ENCODE measurements at regions not wholly inside any gene's neighbourhood (a gene's known extent, or its start where the extent isn't known, plus 50 kb on each side); places are given as distances from the start of the nearest gene placed in this dataset.

- no TSS peak for BruUV-seq (replicated peaks)
- POLR2A ChIA-PET = no interaction called here
- H3K27me3 ChIP-seq (replicated peaks; ENCODE audit: control insufficient read depth, insufficient read depth, low read length) = no peaks in the 10 kb centered on the region
- H3K9me3 Mint-ChIP-seq (ENCODE audit: unreplicated experiment) = peaks cover 3% of the 10 kb centered on the region
- intact Hi-C loops (cut with micrococcal nuclease; ENCODE audit: unreplicated experiment) = no loop called here
- no peaks in the 10 kb centered on the region for H3K4me1 Mint-ChIP-seq (ENCODE audit: low read depth, unreplicated experiment)
- no peaks in the 10 kb centered on the region for H3K36me3 Mint-ChIP-seq (ENCODE audit: insufficient read depth, unreplicated experiment)
- no peak overlapping the region for H3K27ac Mint-ChIP-seq (ENCODE audit: unreplicated experiment)
- no peak for TF ChIP-seq CTCF (IDR thresholded peaks at IDR 0.05; ENCODE audit: insufficient read depth in 1 of 2, low read depth in 1 of 2, low read length in 1 of 2, severe bottlenecking in 1 of 2, unreplicated experiment in 1 of 2)
- no peak for DNase-seq
- no peak overlapping the region for H3K4me3 ChIP-seq (ENCODE audit: low read depth, low read length)
- no peaks in the 10 kb centered on the region for H3K27me3 Mint-ChIP-seq (ENCODE audit: insufficient read depth, unreplicated experiment)
- H3K4me1 ChIP-seq = peaks cover 11% of the 10 kb centered on the region
- no peak overlapping the region for H3K4me3 Mint-ChIP-seq (ENCODE audit: unreplicated experiment)
- no peaks in the 10 kb centered on the region for H3K9me3 ChIP-seq
- no peaks in the 10 kb centered on the region for H3K36me3 ChIP-seq (ENCODE audit: control insufficient read depth, insufficient read depth, low read length)
- CTCF ChIA-PET = no interaction called here
Measured at GRCh38 chr2:193276988-193277387, 1082.3 kb upstream of the TMEFF2 start.

- H3K4me3 Mint-ChIP-seq (ENCODE audit: unreplicated experiment) = no peak overlapping the region
- peaks cover 7% of the 10 kb centered on the region for H3K9me3 Mint-ChIP-seq (ENCODE audit: unreplicated experiment)
- no peak for DNase-seq
- CTCF ChIA-PET = no interaction called here
- POLR2A ChIA-PET = no interaction called here
- H3K36me3 Mint-ChIP-seq (ENCODE audit: insufficient read depth, unreplicated experiment) = no peaks in the 10 kb centered on the region
- no peaks in the 10 kb centered on the region for H3K27me3 Mint-ChIP-seq (ENCODE audit: insufficient read depth, unreplicated experiment)
- H3K4me1 Mint-ChIP-seq (ENCODE audit: low read depth, unreplicated experiment) = no peaks in the 10 kb centered on the region
- intact Hi-C loops (cut with micrococcal nuclease; ENCODE audit: unreplicated experiment) = no loop called here
- TF ChIP-seq CTCF (IDR thresholded peaks at IDR 0.05; ENCODE audit: insufficient read depth in 1 of 2, low read depth in 1 of 2, low read length in 1 of 2, severe bottlenecking in 1 of 2, unreplicated experiment in 1 of 2) = no peak
- Histone ChIP-seq H3K27me3 (replicated peaks; ENCODE audit: control insufficient read depth, insufficient read depth, low read length) (no peaks in the 10 kb centered on the region), H3K4me1 (peaks cover 11% of the 10 kb centered on the region), H3K9me3 (no peaks in the 10 kb centered on the region), H3K4me3 (ENCODE audit: low read depth, low read length) (no peak overlapping the region), H3K36me3 (ENCODE audit: control insufficient read depth, insufficient read depth, low read length) (no peaks in the 10 kb centered on the region)
- H3K27ac Mint-ChIP-seq (ENCODE audit: unreplicated experiment) = no peak overlapping the region
- no TSS peak for BruUV-seq (replicated peaks)
Measured at GRCh38 chr2:193276560-193276959, 1081.8 kb upstream of the TMEFF2 start.

GRCh38 chr2:193276069-193276468, 1081.3 kb upstream of the TMEFF2 start:
- ChIA-PET CTCF (no interaction called here), POLR2A (no interaction called here)
- TF ChIP-seq CTCF (IDR thresholded peaks at IDR 0.05; ENCODE audit: insufficient read depth in 1 of 2, low read depth in 1 of 2, low read length in 1 of 2, severe bottlenecking in 1 of 2, unreplicated experiment in 1 of 2) = no peak
- H3K4me3 ChIP-seq (ENCODE audit: low read depth, low read length) = no peak overlapping the region
- intact Hi-C loops (cut with micrococcal nuclease; ENCODE audit: unreplicated experiment) = no loop called here
- H3K27ac Mint-ChIP-seq (ENCODE audit: unreplicated experiment) = no peak overlapping the region
- peaks cover 11% of the 10 kb centered on the region for H3K4me1 ChIP-seq
- no peak for DNase-seq
- no peaks in the 10 kb centered on the region for H3K9me3 ChIP-seq
- no peaks in the 10 kb centered on the region for H3K36me3 ChIP-seq (ENCODE audit: control insufficient read depth, insufficient read depth, low read length)
- no peaks in the 10 kb centered on the region for H3K4me1 Mint-ChIP-seq (ENCODE audit: low read depth, unreplicated experiment)
- no peaks in the 10 kb centered on the region for H3K27me3 ChIP-seq (replicated peaks; ENCODE audit: control insufficient read depth, insufficient read depth, low read length)
- no TSS peak for BruUV-seq (replicated peaks)
- H3K27me3 Mint-ChIP-seq (ENCODE audit: insufficient read depth, unreplicated experiment) = no peaks in the 10 kb centered on the region
- no peaks in the 10 kb centered on the region for H3K36me3 Mint-ChIP-seq (ENCODE audit: insufficient read depth, unreplicated experiment)
- H3K9me3 Mint-ChIP-seq (ENCODE audit: unreplicated experiment) = peaks cover 9% of the 10 kb centered on the region
- H3K4me3 Mint-ChIP-seq (ENCODE audit: unreplicated experiment) = no peak overlapping the region
